ENCODE measurements at regions not wholly inside any gene's neighbourhood (a gene's known extent, or its start where the extent isn't known, plus 50 kb on each side); places are given as distances from the start of the nearest gene placed in this dataset.

- no peak for DNase-seq
Observed at GRCh38 chr13:84238381-84238780, 356.1 kb upstream of the SLITRK1 start.

- DNase-seq = no peak
Observed at GRCh38 chr13:84237143-84237542, 354.9 kb upstream of the SLITRK1 start.

GRCh38 chr13:84234416-84234815 is 352.1 kb upstream of the SLITRK1 start:
- DNase-seq = no peak

GRCh38 chr13:84230568-84230967 is 348.3 kb upstream of the SLITRK1 start:
- no peak for DNase-seq

GRCh38 chr13:84211048-84211447 is 328.8 kb upstream of the SLITRK1 start:
- no peak for DNase-seq

- DNase-seq = no peak
Observed at GRCh38 chr13:84208246-84208910, 326.1 kb upstream of the SLITRK1 start.

GRCh38 chr13:84207509-84207908 is 325.2 kb upstream of the SLITRK1 start:
- DNase-seq = no peak

- DNase-seq = no peak
Observed at GRCh38 chr13:84200971-84201370, 318.7 kb upstream of the SLITRK1 start.

GRCh38 chr13:84192125-84192524 is 309.9 kb upstream of the SLITRK1 start:
- no peak for DNase-seq

GRCh38 chr13:84191139-84191538 is 308.9 kb upstream of the SLITRK1 start:
- no peak for DNase-seq

- no peak for DNase-seq
Observed at GRCh38 chr13:84187626-84188025, 305.4 kb upstream of the SLITRK1 start.

- no peak for DNase-seq
Observed at GRCh38 chr13:84139561-84140158, 257.4 kb upstream of the SLITRK1 start.

GRCh38 chr13:84137292-84137691 is 255.0 kb upstream of the SLITRK1 start:
- DNase-seq = peak; percentile 56

- DNase-seq = no peak
Observed at GRCh38 chr13:84136582-84136981, 254.3 kb upstream of the SLITRK1 start.

- no peak for DNase-seq
Observed at GRCh38 chr13:84132491-84132890, 250.2 kb upstream of the SLITRK1 start.

GRCh38 chr13:84131249-84131648 is 249.0 kb upstream of the SLITRK1 start:
- no peak for DNase-seq

- no peak for DNase-seq
Observed at GRCh38 chr13:84130495-84131114, 248.3 kb upstream of the SLITRK1 start.

- no peak for DNase-seq
Observed at GRCh38 chr13:84129966-84130365, 247.7 kb upstream of the SLITRK1 start.

GRCh38 chr13:84127597-84128128 is 245.4 kb upstream of the SLITRK1 start:
- DNase-seq = no peak

- DNase-seq = no peak
Observed at GRCh38 chr13:84126671-84127171, 244.4 kb upstream of the SLITRK1 start.

GRCh38 chr13:84121456-84121855 is 239.2 kb upstream of the SLITRK1 start:
- DNase-seq = no peak

- no peak for DNase-seq
Observed at GRCh38 chr13:84118839-84119409, 236.7 kb upstream of the SLITRK1 start.

- no peak for DNase-seq
Observed at GRCh38 chr13:84098273-84098672, 216.0 kb upstream of the SLITRK1 start.

- no peak for DNase-seq
Observed at GRCh38 chr13:84097148-84097547, 214.9 kb upstream of the SLITRK1 start.

Data from activated naive CD4-positive, alpha-beta T cell treated with Interleukin-2 at 50 U/mL for 16 hours (primary cell).